ENCODE measurements at regions not wholly inside any gene's neighbourhood (a gene's known extent, or its start where the extent isn't known, plus 50 kb on each side); places are given as distances from the start of the nearest gene placed in this dataset.

GRCh38 chr5:97365163-97365845, 182.3 kb upstream of the RIOK2 start:
- H3K4me3 ChIP-seq: no peak overlapping the region
- no peak for DNase-seq
- H3K36me3 ChIP-seq: no peaks in the 10 kb centered on the region
- peaks cover 2% of the 10 kb centered on the region; the same call in 1 of the 2 replicates for H3K9me3 ChIP-seq
- H3K27me3 ChIP-seq: peaks cover 3% of the 10 kb centered on the region; the same call in 1 of the 2 replicates

GRCh38 chr5:97365918-97366317, 182.9 kb upstream of the RIOK2 start:
- DNase-seq: no peak
- peaks cover 3% of the 10 kb centered on the region; the same call in 1 of the 2 replicates for H3K27me3 ChIP-seq
- H3K36me3 ChIP-seq: no peaks in the 10 kb centered on the region
- H3K4me3 ChIP-seq: no peak overlapping the region
- peaks cover 2% of the 10 kb centered on the region; the same call in 1 of the 2 replicates for H3K9me3 ChIP-seq

- H3K27me3 ChIP-seq: peaks cover 2% of the 10 kb centered on the region; the same call in 1 of the 2 replicates
- no peaks in the 10 kb centered on the region for H3K36me3 ChIP-seq
- H3K4me3 ChIP-seq: no peak overlapping the region
- no peaks in the 10 kb centered on the region for H3K9me3 ChIP-seq
- DNase-seq: no peak
Measured at GRCh38 chr5:97375959-97376358, 192.9 kb upstream of the RIOK2 start.

- H3K36me3 ChIP-seq: no peaks in the 10 kb centered on the region
- no peak overlapping the region for H3K4me3 ChIP-seq
- H3K9me3 ChIP-seq: no peaks in the 10 kb centered on the region
- DNase-seq: no peak
- H3K27me3 ChIP-seq: peaks cover 2% of the 10 kb centered on the region; the same call in 1 of the 2 replicates
Measured at GRCh38 chr5:97377582-97377981, 194.5 kb upstream of the RIOK2 start.

- H3K27me3 ChIP-seq: 0 out of 2 replicates have a peak, but pooled peaks cover 2% of the 10 kb centered on the region
- DNase-seq: no peak
- no peak overlapping the region for H3K4me3 ChIP-seq
- H3K9me3 ChIP-seq: no peaks in the 10 kb centered on the region
- H3K36me3 ChIP-seq: no peaks in the 10 kb centered on the region
Measured at GRCh38 chr5:97383996-97384395, 200.9 kb upstream of the RIOK2 start.

GRCh38 chr5:97388794-97389193, 205.7 kb upstream of the RIOK2 start:
- no peak overlapping the region for H3K4me3 ChIP-seq
- no peaks in the 10 kb centered on the region for H3K36me3 ChIP-seq
- no peak for DNase-seq
- H3K27me3 ChIP-seq: no peaks in the 10 kb centered on the region
- H3K9me3 ChIP-seq: no peaks in the 10 kb centered on the region

- H3K9me3 ChIP-seq: no peaks in the 10 kb centered on the region
- peaks cover 4% of the 10 kb centered on the region; the same call in 1 of the 2 replicates for H3K27me3 ChIP-seq
- H3K4me3 ChIP-seq: no peak overlapping the region
- H3K36me3 ChIP-seq: no peaks in the 10 kb centered on the region
- DNase-seq: no peak
Measured at GRCh38 chr5:97400537-97400936, 217.5 kb upstream of the RIOK2 start.

- Histone ChIP-seq H3K4me3 (no peak overlapping the region), H3K9me3 (no peaks in the 10 kb centered on the region), H3K36me3 (no peaks in the 10 kb centered on the region), H3K27me3 (peaks cover 4% of the 10 kb centered on the region; the same call in 1 of the 2 replicates)
- DNase-seq: no peak
Measured at GRCh38 chr5:97405941-97406340, 222.9 kb upstream of the RIOK2 start.

- H3K9me3 ChIP-seq: no peaks in the 10 kb centered on the region
- H3K4me3 ChIP-seq: no peak overlapping the region
- DNase-seq: no peak
- peaks cover 6% of the 10 kb centered on the region; the same call in 1 of the 2 replicates for H3K27me3 ChIP-seq
- no peaks in the 10 kb centered on the region for H3K36me3 ChIP-seq
Measured at GRCh38 chr5:97406946-97407676, 224.1 kb upstream of the RIOK2 start.

- Histone ChIP-seq H3K4me3 (no peak overlapping the region), H3K36me3 (no peaks in the 10 kb centered on the region), H3K27me3 (peaks cover 4% of the 10 kb centered on the region; the same call in 1 of the 2 replicates), H3K9me3 (no peaks in the 10 kb centered on the region)
- DNase-seq: no peak
Measured at GRCh38 chr5:97408331-97408730, 225.3 kb upstream of the RIOK2 start.

- Histone ChIP-seq H3K36me3 (no peaks in the 10 kb centered on the region), H3K4me3 (no peak overlapping the region), H3K9me3 (no peaks in the 10 kb centered on the region), H3K27me3 (peaks cover 19% of the 10 kb centered on the region)
- no peak for DNase-seq
Measured at GRCh38 chr5:97412959-97413358, 229.9 kb upstream of the RIOK2 start.

GRCh38 chr5:97417986-97418385, 234.9 kb upstream of the RIOK2 start:
- DNase-seq: no peak
- H3K9me3 ChIP-seq: no peaks in the 10 kb centered on the region
- no peaks in the 10 kb centered on the region for H3K36me3 ChIP-seq
- H3K4me3 ChIP-seq: no peak overlapping the region
- peaks cover 19% of the 10 kb centered on the region for H3K27me3 ChIP-seq

- Histone ChIP-seq H3K36me3 (no peaks in the 10 kb centered on the region), H3K4me3 (no peak overlapping the region), H3K9me3 (no peaks in the 10 kb centered on the region), H3K27me3 (peaks cover 19% of the 10 kb centered on the region)
- DNase-seq: no peak
Measured at GRCh38 chr5:97418462-97418861, 235.4 kb upstream of the RIOK2 start.

- DNase-seq: no peak
- Histone ChIP-seq H3K36me3 (no peaks in the 10 kb centered on the region), H3K27me3 (peaks cover 3% of the 10 kb centered on the region; the same call in 1 of the 2 replicates), H3K4me3 (no peak overlapping the region), H3K9me3 (no peaks in the 10 kb centered on the region)
Measured at GRCh38 chr5:97420646-97421045, 237.6 kb upstream of the RIOK2 start.

- no peak for DNase-seq
- no peaks in the 10 kb centered on the region for H3K36me3 ChIP-seq
- no peaks in the 10 kb centered on the region for H3K9me3 ChIP-seq
- H3K4me3 ChIP-seq: no peak overlapping the region
- H3K27me3 ChIP-seq: peaks cover 7% of the 10 kb centered on the region; the same call in 1 of the 2 replicates
Measured at GRCh38 chr5:97422678-97423077, 239.6 kb upstream of the RIOK2 start.

GRCh38 chr5:97425511-97425910, 242.5 kb upstream of the RIOK2 start:
- no peak for DNase-seq
- H3K36me3 ChIP-seq: no peaks in the 10 kb centered on the region
- peaks cover 7% of the 10 kb centered on the region; the same call in 1 of the 2 replicates for H3K27me3 ChIP-seq
- H3K4me3 ChIP-seq: no peak overlapping the region
- H3K9me3 ChIP-seq: no peaks in the 10 kb centered on the region

- peaks cover 4% of the 10 kb centered on the region; the same call in 1 of the 2 replicates for H3K27me3 ChIP-seq
- DNase-seq: no peak
- no peaks in the 10 kb centered on the region for H3K36me3 ChIP-seq
- no peaks in the 10 kb centered on the region for H3K9me3 ChIP-seq
- H3K4me3 ChIP-seq: no peak overlapping the region
Measured at GRCh38 chr5:97427235-97427634, 244.2 kb upstream of the RIOK2 start.

Data from MG63 (cell line).